ENCODE measurements at regions not wholly inside any gene's neighbourhood (a gene's known extent, or its start where the extent isn't known, plus 50 kb on each side); places are given as distances from the start of the nearest gene placed in this dataset.

- Histone ChIP-seq H3K27me3 (ENCODE audit: insufficient read depth, poor library complexity, severe bottlenecking) (peaks cover 3% of the 10 kb centered on the region), H3K27ac (ENCODE audit: poor library complexity, severe bottlenecking) (no peak overlapping the region), H3K4me1 (ENCODE audit: insufficient read depth, poor library complexity, severe bottlenecking) (no peaks in the 10 kb centered on the region), H3K9me3 (ENCODE audit: severe bottlenecking) (no peaks in the 10 kb centered on the region), H3K4me3 (ENCODE audit: severe bottlenecking) (no peak overlapping the region), H3K36me3 (ENCODE audit: low read depth) (no peaks in the 10 kb centered on the region)
- ATAC-seq (ENCODE audit: low read depth), result no peak
- TF ChIP-seq CTCF (IDR thresholded peaks at IDR 0.05; ENCODE audit: poor library complexity, severe bottlenecking), result no peak
- DNase-seq (ENCODE audit: low spot score), result no peak
These were observed 98.7 kb downstream of the RWDD3 start for GRCh38 chr1:95332754-95333153.

- H3K36me3 ChIP-seq (ENCODE audit: low read depth), result no peaks in the 10 kb centered on the region
- H3K27ac ChIP-seq (ENCODE audit: poor library complexity, severe bottlenecking), result no peak overlapping the region
- ATAC-seq (ENCODE audit: low read depth) (no peak), DNase-seq (ENCODE audit: low spot score) (no peak)
- no peaks in the 10 kb centered on the region for H3K9me3 ChIP-seq (ENCODE audit: severe bottlenecking)
- no peak for TF ChIP-seq CTCF (IDR thresholded peaks at IDR 0.05; ENCODE audit: poor library complexity, severe bottlenecking)
- no peak overlapping the region for H3K4me3 ChIP-seq (ENCODE audit: severe bottlenecking)
- no peaks in the 10 kb centered on the region for H3K4me1 ChIP-seq (ENCODE audit: insufficient read depth, poor library complexity, severe bottlenecking)
- peaks cover 6% of the 10 kb centered on the region for H3K27me3 ChIP-seq (ENCODE audit: insufficient read depth, poor library complexity, severe bottlenecking)
These were observed 105.4 kb downstream of the RWDD3 start for GRCh38 chr1:95339377-95339776.

- peaks cover 9% of the 10 kb centered on the region for H3K27me3 ChIP-seq (ENCODE audit: insufficient read depth, poor library complexity, severe bottlenecking)
- ATAC-seq (ENCODE audit: low read depth), result no peak
- H3K27ac ChIP-seq (ENCODE audit: poor library complexity, severe bottlenecking), result no peak overlapping the region
- no peak for DNase-seq (ENCODE audit: low spot score)
- no peaks in the 10 kb centered on the region for H3K36me3 ChIP-seq (ENCODE audit: low read depth)
- no peaks in the 10 kb centered on the region for H3K9me3 ChIP-seq (ENCODE audit: severe bottlenecking)
- no peaks in the 10 kb centered on the region for H3K4me1 ChIP-seq (ENCODE audit: insufficient read depth, poor library complexity, severe bottlenecking)
- TF ChIP-seq CTCF (IDR thresholded peaks at IDR 0.05; ENCODE audit: poor library complexity, severe bottlenecking), result no peak
- no peak overlapping the region for H3K4me3 ChIP-seq (ENCODE audit: severe bottlenecking)
These were observed 106.1 kb downstream of the RWDD3 start for GRCh38 chr1:95340061-95340460.

- no peak overlapping the region for H3K27ac ChIP-seq (ENCODE audit: poor library complexity, severe bottlenecking)
- no peak overlapping the region for H3K4me3 ChIP-seq (ENCODE audit: severe bottlenecking)
- no peaks in the 10 kb centered on the region for H3K4me1 ChIP-seq (ENCODE audit: insufficient read depth, poor library complexity, severe bottlenecking)
- DNase-seq (ENCODE audit: low spot score), result no peak
- no peaks in the 10 kb centered on the region for H3K36me3 ChIP-seq (ENCODE audit: low read depth)
- TF ChIP-seq CTCF (IDR thresholded peaks at IDR 0.05; ENCODE audit: poor library complexity, severe bottlenecking), result no peak
- no peaks in the 10 kb centered on the region for H3K9me3 ChIP-seq (ENCODE audit: severe bottlenecking)
- no peak for ATAC-seq (ENCODE audit: low read depth)
- peaks cover 14% of the 10 kb centered on the region for H3K27me3 ChIP-seq (ENCODE audit: insufficient read depth, poor library complexity, severe bottlenecking)
These were observed 118.8 kb downstream of the RWDD3 start for GRCh38 chr1:95352767-95353166.

- no peak for ATAC-seq (ENCODE audit: low read depth)
- H3K4me3 ChIP-seq (ENCODE audit: severe bottlenecking), result no peak overlapping the region
- H3K9me3 ChIP-seq (ENCODE audit: severe bottlenecking), result no peaks in the 10 kb centered on the region
- H3K4me1 ChIP-seq (ENCODE audit: insufficient read depth, poor library complexity, severe bottlenecking), result no peaks in the 10 kb centered on the region
- no peaks in the 10 kb centered on the region for H3K36me3 ChIP-seq (ENCODE audit: low read depth)
- no peak for DNase-seq (ENCODE audit: low spot score)
- no peak for TF ChIP-seq CTCF (IDR thresholded peaks at IDR 0.05; ENCODE audit: poor library complexity, severe bottlenecking)
- H3K27ac ChIP-seq (ENCODE audit: poor library complexity, severe bottlenecking), result no peak overlapping the region
- H3K27me3 ChIP-seq (ENCODE audit: insufficient read depth, poor library complexity, severe bottlenecking), result peaks cover 14% of the 10 kb centered on the region
These were observed 119.2 kb downstream of the RWDD3 start for GRCh38 chr1:95353194-95353593.
